ENCODE measurements at regions not wholly inside any gene's neighbourhood (a gene's known extent, or its start where the extent isn't known, plus 50 kb on each side); places are given as distances from the start of the nearest gene placed in this dataset.
A peak's percentile ranks its signal among the peaks of the same experiment; 100 is the strongest.
"Not testable (repeated sequence)": the region's sequence is repeated elsewhere in the genome, so short reads cannot be mapped to it uniquely, and the experiment has no call there.

DNA sequence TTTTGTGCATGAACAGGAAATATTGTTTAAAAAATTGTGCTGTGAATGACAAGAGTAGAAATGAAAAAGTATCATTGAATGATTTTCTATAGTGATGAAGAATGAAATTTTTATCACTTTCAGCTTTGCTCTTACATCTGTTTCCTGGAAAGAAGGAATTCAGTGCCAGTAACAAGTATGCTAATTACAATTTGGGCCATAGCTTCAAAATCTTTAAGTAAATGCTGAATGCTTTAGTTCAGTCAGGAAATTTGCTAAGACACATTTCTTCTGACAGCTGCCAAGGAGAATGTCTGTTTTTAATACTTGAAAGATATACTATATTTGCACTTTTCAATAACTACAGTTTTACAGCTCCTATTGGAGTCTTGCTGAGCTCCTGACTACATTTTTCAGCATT, 203.7 kb upstream of the RSPO3 start:
- no peak for DNase-seq

DNA sequence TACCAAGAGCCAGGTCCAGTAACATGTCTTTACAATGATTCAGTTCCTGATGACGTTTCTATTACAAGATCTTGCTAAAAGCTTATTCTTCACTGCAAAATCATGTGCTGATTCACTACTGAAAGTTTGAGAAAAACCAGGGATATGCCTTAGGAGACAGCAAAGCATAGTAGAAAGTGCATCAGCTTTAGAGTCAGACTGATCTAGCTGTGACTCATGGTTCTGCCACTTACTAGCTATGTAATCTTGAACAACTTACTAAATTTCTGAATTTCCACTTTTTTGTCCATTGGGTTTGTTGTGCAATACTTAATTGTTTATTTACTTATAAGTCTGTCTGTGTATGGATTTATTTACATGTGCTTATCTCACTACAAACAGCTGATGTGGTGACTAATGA, 198.5 kb upstream of the RSPO3 start:
- DNase-seq, result no peak

DNA sequence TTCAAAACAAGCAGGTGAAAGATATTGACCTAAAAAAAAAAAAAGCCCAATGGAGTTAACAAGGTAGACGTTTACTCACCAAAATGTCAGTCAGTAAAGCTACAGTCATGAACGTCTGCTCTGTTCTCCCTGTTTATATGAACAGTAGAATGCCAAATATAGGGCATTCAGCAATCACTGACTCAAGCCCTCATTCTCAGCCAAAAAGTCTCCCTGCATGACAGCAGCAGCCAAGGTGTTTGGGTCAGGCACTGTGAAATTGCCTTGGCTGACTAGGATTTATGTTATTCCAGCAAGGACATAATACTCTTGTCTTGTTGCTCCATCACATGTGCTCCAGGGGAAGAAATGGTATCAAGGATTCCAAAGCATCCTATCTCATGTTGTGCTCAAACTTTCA, 194.7 kb upstream of the RSPO3 start:
- no peak for DNase-seq

DNA sequence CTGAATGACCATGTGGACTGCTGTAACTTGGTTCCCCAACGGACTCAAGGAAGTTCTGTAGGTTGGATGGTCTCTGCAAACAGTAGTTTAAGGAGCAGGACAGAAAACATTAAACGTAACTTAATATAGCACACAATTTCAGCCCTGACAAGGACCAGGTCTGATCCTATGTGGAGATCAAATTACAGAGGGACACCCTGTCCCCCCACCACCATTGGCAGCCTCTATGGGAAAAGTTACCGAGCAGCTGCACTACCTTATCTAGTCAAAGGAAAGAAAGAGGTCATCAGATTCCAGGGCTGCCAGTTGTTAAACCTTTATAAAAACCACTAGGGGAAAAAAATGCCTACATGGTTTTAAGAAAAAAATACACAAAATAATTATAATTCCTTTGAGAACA, 191.5 kb upstream of the RSPO3 start:
- DNase-seq, result no peak

DNA sequence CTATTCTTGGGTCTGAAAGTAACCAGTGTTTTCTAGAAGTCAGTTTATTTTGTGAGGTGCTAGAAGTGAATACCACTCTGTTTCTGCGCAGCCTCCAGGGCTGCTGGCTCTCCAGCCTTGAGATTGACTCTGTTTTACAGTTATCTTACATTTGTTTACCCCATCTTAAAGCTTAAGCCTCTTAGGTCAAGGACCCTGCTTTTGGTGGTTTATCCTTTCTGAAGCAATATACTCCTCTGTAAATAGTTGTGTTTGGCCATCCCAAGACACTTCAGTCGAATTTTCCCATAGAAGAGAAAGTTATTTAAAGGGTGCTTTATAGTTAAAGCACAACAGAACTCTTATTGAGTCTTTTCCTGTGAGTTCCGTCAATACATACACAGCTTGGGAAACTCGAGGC, 190.6 kb upstream of the RSPO3 start:
- DNase-seq, result no peak

DNA sequence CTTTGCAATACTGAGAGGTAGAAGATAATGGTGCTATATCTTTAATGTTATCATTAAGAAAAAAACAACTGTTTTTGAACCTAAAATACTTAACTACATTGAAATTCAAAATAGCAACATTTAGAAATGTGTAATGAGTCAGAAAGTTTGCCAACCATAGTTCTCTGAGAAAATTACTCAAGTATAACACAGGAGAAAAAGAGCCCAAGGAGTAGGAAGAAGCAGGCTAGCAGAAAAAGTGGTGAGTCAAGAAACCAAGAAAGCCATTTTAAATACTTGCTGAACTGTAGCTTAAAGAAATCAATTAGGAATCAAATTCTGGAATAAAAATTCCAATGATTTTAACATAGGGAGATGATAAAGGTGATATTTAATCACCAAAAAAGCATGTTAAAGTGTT, 181.0 kb upstream of the RSPO3 start:
- DNase-seq, result no peak

DNA sequence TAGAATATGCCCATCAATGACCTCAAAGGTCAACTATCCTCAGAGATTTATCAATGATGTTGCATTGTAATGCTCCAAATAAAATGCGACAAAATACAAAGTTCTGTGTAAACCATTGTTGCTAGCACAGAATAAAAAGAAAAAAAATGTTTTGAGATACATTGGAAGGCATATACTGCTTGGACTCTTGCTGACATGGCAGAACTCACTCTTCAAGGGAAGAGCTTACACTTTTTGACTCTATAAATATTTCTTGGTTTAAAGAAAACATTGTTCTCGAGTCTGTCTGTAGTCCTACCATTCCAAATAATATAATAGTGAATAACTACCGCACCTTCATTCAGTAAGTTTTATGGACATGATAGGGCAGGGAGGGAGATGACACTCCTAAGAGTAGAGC, 178.7 kb upstream of the RSPO3 start:
- no peak for DNase-seq

DNA sequence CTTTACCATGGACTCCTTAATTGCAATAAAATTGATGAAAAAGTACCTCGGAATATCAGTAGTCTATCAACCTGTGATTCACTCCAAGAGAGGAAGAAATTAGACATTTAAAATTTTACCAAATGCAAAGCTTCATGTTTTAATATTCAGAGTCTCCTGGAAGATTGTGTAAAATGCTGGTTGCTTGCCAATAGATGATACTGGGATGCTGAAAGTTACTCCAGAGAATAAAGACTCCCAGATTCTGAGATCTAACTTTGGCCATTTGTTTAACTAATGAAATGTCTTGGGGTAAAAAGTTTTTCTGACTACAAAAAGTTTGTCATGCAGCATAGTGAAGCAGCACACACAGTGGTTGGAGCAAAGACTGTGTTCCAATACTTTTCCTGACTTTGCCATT, 176.7 kb upstream of the RSPO3 start:
- DNase-seq, result no peak

DNA sequence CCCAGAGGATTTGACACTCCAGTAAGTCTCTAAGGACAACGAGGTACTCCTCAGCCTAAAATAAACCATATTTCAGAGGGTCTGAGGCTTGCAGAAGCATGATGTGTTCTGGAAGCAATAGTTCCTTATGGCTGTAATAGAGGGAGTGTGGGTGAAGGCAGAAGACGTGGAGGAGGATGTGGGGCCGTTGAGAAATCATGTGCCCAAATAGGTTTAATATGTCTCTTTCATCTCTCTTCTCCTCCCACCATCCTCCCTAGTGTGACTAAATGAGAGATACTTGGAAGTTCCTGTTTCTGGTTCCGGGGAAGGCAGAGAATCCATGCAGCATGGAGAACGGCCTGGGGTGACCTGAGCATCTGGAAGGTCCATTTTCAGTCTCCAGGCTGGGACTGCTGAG, 174.0 kb upstream of the RSPO3 start:
- DNase-seq, result no peak

DNA sequence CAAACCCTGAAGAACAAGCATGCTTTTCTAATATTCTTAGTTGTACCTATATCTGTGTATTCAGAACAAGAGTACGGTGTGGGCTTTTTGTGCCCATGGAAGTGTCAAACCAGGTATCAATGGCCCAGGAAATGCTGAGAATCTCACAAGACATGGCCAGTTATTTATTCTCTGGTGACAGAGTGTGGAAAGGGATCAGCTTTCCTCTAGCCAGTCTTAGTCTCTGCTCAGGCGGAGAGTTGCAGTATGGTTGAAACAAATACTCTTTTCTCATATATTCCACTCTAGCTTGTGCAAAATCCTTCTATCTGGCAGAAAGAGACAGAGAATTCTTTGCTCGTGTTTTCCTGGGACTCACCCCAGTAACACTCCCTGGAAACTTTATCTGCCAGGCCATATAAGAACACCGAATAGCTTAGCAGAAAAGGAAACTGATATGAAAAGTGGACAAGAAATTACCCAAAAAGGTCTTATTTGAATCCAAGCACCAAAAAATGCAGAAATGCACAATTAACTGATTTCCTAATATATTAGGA, 173.3 kb upstream of the RSPO3 start:
- DNase-seq, result peak; percentile 44

DNA sequence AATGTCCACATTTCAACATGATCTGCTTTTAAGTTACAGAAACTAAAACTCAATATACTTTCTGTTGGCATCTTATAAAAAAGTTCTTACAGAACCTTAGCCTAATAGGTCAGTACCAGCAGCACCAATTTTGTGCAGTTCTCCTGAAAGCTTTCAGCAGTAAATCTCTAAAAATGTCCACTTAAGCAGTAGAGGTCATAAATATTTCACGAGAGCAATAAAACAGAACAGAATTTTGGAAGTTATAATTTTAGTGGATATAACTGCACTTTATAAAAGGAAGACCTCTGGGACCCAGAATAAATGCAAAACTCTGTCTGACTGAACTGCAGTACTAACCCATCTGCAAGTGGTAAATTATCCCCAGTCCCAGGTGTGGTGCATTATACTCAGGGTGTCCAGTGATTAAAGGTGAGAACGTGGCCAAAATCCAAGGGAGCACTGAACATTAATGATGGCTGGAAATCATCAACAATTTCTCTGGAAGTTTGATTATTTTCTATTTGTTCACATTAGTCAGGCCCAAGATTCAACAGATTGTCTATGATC, 172.6 kb upstream of the RSPO3 start:
- no peak for DNase-seq

DNA sequence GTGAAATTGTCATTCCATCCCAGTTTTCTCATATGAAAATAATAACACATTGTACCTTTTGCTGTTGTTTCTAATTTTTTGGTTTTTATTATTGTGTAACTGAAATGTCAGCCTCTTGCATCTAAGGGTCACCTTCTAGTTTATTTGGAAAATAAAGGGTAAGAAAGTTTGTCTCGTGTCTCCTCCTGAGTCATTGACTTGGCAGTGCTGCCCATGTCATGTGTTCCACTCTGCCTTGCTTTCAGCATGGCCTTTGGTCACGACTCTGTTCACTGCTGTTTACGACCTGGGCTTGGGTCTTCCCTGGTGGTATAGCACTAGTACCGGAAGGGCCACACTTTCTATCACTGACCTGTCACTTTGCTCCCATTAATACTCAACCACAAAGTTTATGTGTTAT, 171.4 kb upstream of the RSPO3 start:
- no peak for DNase-seq

DNA sequence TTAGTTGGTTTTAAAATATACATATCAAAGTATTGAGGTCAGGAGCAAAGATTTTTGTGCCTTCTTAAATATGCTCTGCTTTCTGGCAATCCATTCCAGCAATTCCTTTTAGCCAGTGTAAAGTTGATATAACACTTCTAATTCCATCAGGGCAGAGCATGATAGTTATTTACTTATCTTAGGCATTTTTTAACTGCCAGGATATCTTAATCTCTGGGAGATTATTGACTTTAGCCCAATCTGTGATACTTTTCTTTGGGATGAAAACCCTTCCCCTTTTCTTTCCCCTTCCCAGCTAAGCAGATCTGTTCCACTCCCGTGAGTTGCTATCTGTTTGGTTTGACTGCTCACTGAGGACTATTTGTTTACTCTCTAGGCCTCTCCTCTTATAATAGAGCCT, 168.7 kb upstream of the RSPO3 start:
- no peak for DNase-seq

DNA sequence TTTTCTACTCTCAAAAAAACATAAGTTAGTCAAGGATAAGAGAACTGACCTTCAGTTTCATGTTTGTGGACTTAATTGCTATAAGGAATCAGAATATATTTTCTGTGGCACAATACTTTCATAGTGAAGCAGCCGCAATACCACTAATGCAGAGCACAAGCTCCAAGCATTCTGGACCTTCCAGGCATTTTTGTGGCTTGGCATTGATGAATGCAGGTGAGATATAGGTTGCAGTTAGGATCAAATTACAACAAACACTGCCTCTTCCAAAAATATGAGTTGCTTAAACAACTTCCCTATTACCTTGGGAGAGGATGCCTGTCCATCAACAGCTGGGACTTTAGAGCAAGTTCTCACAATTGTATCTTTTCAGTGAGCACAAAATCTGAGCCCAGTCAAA, 162.8 kb upstream of the RSPO3 start:
- no peak for DNase-seq

DNA sequence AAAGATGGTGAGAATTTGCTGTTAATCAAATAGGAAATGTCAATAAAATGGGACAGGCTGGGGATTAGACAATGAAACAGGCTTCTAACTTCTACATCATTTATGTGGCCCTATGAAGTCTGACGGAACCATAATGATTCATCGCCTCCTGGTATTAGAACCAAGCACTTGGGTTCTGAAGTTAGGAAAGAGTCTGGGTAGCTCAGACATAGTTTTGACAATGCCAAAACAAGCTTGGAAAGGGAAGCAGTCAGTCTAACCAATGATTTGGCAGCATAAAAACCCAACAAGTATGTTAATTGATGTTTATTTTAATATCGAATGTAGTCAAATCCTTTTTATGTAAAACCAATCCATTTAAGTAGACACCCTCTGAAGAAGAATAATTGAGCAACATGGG, 160.8 kb upstream of the RSPO3 start:
- DNase-seq, result no peak

DNA sequence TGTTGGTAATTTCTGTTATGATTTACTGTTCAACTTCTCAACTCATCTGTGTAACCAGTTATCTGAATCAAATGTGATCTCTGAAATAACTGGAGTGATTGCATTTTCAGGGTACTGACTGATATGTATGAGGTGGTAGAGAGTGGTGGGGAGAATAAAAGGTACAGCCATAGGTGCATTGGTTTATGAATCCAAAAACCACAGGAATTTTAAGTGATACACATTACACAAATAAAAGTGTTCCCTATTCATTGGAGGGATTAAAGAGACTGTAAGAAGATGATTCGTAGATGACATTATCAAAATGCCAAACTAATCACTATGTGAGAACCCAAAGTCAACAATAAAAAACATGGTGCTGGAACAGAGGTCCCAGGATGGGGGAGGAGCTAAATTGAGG, 158.7 kb upstream of the RSPO3 start:
- DNase-seq, result no peak

DNA sequence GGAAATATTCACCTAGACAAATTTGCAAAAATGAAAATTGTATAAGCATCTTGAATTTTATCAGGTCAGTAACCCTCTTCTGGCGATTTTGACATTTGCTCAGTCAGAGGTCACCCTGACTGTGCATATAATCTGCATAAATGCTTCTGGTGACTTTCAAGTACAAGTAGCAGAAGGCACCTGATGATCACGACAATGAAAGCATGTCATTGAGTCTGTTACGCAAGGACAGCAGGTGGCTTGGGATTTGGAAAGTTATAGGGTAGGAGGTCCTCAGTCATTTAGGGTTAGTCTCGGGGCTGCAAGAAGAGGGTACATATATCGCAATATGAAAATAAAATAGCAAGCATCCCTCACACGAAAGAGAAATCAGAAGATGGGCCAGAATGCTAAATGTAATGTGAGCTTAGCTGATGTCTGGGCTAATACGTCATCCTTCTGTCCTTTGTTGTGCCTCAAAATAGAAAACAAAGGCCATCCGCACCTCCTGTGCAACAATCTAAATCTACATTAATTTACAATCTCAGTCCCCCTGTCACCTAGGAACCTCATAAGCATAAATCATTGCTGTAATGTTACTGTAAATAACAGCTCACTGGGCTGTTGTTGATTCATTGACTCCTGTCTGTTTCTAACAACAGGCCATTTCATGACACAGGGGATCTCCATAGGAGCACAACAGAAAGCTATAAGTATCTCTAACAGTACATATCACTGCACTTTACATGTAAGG, 155.2 kb upstream of the RSPO3 start:
- no peak for DNase-seq

DNA sequence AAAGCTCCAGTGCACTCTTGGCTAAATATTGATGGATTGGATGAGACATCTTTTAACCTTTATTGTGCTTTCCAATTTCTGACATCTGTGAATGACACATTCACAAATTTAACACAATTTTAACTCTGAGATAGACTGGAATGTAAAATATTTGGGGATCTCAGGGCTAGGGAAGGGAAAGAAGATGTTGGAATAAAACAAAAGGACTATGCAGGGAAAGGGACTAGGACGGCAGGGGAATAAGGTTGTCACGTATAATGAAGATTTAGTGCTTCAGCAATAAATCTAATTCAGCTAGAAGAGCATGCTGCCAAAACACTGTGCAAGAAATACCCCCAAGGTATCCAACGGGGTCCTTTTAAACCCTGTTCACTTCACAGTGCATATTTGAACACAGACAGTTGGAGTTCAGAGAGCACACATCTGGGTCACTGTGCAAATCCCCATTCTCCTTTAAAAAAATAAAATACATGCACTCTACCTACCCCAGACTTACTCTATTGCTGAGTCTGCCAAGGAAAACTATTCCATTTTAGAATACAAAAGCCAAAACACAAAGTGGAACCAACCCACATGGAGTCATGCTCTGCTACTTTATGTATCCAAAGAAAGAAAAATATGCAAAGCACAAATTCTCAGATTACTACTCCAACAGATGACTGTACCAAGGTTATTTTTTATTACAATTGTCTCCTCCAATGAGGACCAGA, 151.0 kb upstream of the RSPO3 start:
- no peak for DNase-seq

DNA sequence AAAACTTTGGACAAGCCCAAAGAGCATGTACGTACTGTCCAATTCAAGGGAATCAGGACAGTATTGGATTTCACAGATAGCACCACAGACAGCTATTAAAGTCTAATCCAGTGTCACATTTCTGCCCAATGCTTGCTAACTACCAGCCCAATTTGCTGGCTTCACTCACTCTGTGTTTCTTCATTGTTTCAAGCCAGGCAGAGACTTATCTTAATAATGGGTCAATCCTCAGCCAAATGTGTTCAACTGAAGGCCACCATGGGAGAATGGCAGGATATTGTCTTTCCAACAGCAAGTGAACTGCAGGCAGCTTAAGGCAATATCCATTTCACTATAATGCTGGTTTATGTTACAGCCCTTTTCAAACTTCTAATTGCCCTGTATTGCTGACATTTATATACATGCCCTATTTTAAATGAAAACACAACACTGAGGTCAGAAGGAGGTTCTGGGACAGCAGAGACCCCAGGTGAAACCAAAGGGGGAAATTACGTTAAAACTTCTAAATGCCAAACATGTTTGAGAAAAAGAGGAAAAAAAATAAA, 142.1 kb upstream of the RSPO3 start:
- DNase-seq, result no peak

DNA sequence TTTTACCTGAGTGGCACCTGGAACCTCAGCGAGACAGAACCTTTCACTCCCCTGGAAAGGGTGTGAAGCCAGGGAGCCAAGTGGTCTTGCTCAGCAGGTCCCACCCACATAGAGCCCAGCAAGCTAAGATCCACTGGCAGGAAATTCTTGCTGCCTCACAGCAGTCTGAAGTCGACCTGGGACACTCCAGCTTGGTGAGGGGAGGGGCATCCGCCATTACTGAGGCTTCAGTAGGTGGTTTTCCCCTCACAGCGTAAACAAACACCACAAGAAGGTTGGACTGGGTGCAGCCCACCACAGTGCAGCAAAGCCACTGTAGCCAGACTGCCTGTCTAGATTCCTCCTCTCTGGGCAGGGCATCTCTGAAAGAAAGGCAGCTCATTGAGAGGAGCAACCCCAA, 134.7 kb upstream of the RSPO3 start:
- no peak for DNase-seq

DNA sequence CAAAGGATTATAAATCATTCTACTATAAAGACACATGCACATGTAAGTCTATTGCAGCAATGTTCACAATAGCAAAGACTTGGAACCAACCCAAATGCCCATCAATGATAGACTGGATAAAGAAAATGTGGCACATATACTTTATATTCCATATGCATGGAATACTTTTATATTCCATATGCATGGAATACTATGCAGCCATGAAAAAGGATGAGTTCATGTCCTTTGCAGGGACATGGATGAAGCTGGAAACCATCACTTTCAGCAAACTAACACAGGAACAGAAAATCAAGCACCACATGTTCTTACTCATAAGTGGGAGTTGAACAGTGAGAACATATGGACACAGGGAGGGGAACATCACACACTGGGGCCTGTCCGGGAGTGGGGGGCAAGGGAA, 130.3 kb upstream of the RSPO3 start:
- not testable (repeated sequence) for DNase-seq

DNA sequence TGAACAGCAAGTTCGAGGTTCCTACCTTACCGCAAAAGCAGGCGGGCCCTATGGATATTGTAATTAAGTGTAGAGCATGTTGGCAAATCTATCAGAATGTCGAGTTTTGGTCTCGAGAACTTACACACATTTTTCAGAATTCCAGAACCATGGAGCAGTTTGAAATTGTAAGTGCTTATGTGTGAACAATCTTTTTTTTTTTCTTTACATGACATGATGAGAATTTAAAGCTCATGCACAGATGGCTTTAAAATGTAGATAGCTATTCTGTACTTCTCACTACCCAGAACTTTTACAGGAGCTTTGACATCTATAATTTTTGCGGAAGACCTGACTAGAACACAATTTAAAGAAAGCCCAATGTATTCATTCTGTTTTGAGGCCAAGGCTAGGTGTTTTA, 117.8 kb upstream of the RSPO3 start:
- no peak for DNase-seq

DNA sequence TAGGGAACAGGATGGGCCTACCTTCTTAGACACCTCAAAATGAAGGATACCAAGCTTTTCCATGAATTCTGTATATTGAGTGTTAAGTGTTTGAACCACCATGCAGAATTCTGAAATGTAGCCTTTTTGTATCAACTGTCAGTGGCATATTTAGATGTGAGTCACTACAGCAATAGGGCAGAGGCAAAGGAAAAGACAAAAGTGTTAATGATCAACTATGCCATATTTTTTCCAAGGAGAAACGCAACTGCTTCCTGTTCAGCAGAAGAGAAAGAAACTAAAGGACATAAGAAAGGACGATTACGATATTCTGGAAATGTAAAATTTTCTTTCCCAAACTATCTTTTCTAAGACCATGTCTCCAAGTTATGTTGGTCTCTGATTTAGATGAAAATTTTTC, 104.6 kb upstream of the RSPO3 start:
- no peak for DNase-seq

DNA sequence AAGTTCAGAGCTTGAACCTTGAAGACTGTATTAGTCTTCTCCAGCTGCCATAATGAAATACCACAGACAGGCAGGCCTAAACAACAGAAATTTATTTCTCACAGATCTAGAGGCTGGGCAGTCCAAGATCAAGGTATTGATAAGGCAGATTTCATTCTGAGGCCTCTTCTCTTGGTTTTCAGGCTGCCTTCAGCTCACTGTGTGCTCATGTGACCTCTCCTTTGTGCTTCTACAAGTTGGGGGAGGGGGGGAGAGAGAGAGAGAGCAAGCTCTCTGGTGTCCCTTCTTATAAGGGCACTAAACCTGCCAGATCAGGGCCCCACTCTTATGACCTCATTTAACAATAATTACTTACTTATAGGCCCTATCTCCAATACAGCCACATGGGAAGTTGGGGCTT, 102.6 kb upstream of the RSPO3 start:
- no peak for DNase-seq

All from femur (tissue), 1 donor.